ENCODE measurements at regions not wholly inside any gene's neighbourhood (a gene's known extent, or its start where the extent isn't known, plus 50 kb on each side); places are given as distances from the start of the nearest gene placed in this dataset.
"Not testable (repeated sequence)": the region's sequence is repeated elsewhere in the genome, so short reads cannot be mapped to it uniquely, and the experiment has no call there.

- not testable (repeated sequence) for DNase-seq
Measured at GRCh38 chr2:41335573-41335972, 712.2 kb upstream of the PKDCC start.

- no peak for DNase-seq
Measured at GRCh38 chr2:41337956-41338355, 709.9 kb upstream of the PKDCC start.

- no peak for DNase-seq
Measured at GRCh38 chr2:41344529-41344928, 703.3 kb upstream of the PKDCC start.

- no peak for DNase-seq
Measured at GRCh38 chr2:41353060-41353459, 694.8 kb upstream of the PKDCC start.

- DNase-seq: no peak
Measured at GRCh38 chr2:41355794-41356193, 692.0 kb upstream of the PKDCC start.

- DNase-seq: no peak
Measured at GRCh38 chr2:41364842-41365241, 683.0 kb upstream of the PKDCC start.

GRCh38 chr2:41375901-41376300 lies 671.9 kb upstream of the PKDCC start:
- no peak for DNase-seq

- no peak for DNase-seq
Measured at GRCh38 chr2:41377837-41378236, 670.0 kb upstream of the PKDCC start.

- DNase-seq: no peak
Measured at GRCh38 chr2:41378420-41378819, 669.4 kb upstream of the PKDCC start.

- DNase-seq: no peak
Measured at GRCh38 chr2:41379496-41380221, 668.2 kb upstream of the PKDCC start.

GRCh38 chr2:41381701-41382100 lies 666.1 kb upstream of the PKDCC start:
- DNase-seq: no peak

GRCh38 chr2:41387519-41387918 lies 660.3 kb upstream of the PKDCC start:
- DNase-seq: no peak

- no peak for DNase-seq
Measured at GRCh38 chr2:41393621-41394020, 654.2 kb upstream of the PKDCC start.

GRCh38 chr2:41394541-41394940 lies 653.3 kb upstream of the PKDCC start:
- DNase-seq: no peak

- no peak for DNase-seq
Measured at GRCh38 chr2:41395692-41396091, 652.1 kb upstream of the PKDCC start.

GRCh38 chr2:41399437-41400087 lies 648.3 kb upstream of the PKDCC start:
- no peak for DNase-seq

GRCh38 chr2:41400088-41400665 lies 647.6 kb upstream of the PKDCC start:
- DNase-seq: no peak

- no peak for DNase-seq
Measured at GRCh38 chr2:41405441-41405840, 642.4 kb upstream of the PKDCC start.

- no peak for DNase-seq
Measured at GRCh38 chr2:41409328-41409727, 638.5 kb upstream of the PKDCC start.

GRCh38 chr2:41410011-41410410 lies 637.8 kb upstream of the PKDCC start:
- no peak for DNase-seq

GRCh38 chr2:41413813-41414485 lies 633.9 kb upstream of the PKDCC start:
- no peak for DNase-seq

- DNase-seq: no peak
Measured at GRCh38 chr2:41414486-41415230, 633.2 kb upstream of the PKDCC start.

GRCh38 chr2:41417511-41417910 lies 630.3 kb upstream of the PKDCC start:
- no peak for DNase-seq

All from activated naive CD4-positive, alpha-beta T cell treated with anti-CD3 and anti-CD28 coated beads, Interleukin-2, amount 50 U/mL, for 16 hours (primary cell).